Uterus (tissue), 2 donors: ENCODE measurements at regions not wholly inside any gene's neighbourhood (a gene's known extent, or its start where the extent isn't known, plus 50 kb on each side); places are given as distances from the start of the nearest gene placed in this dataset.

ENCODE experiments used
- CTCF ChIP-seq, 4 experiments: fragments of 200-600 bp in 2 of 4; fragments of 450-650 bp in 2 of 4; sonication (generic) in 2 of 4; IDR thresholded peaks; one replicate each; pipeline ENCODE4 v1.5.1; 2016 to 2019; ENCODE audit warnings: antibody characterized with exemption in 4 of 4, mild to moderate bottlenecking in 2 of 4, moderate library complexity in 1 of 4
- POLR2A ChIP-seq, 2 donors: fragments of 450-650 bp; IDR thresholded peaks; one replicate each; pipeline ENCODE4 v1.6.1; 2016; ENCODE audit warnings: antibody characterized with exemption in 2 of 2, mild to moderate bottlenecking in 1 of 2, moderate library complexity in 1 of 2

- TF ChIP-seq CTCF (IDR thresholded peaks at IDR 0.05) (no peak), POLR2A (IDR thresholded peaks at IDR 0.05) (no peak)
Observed at GRCh38 chr1:14067036-14067435, 367.0 kb downstream of the PRDM2 start.
